Tibial nerve (tissue), 4 donors: ENCODE measurements at regions not wholly inside any gene's neighbourhood (a gene's known extent, or its start where the extent isn't known, plus 50 kb on each side); places are given as distances from the start of the nearest gene placed in this dataset.

Experiments
- DNase-seq, 2 donors: peaks; one replicate each; pipeline ENCODE4 v3.0.0-alpha.2; 2019; ENCODE audit warnings: low spot score in 2 of 2
- H3K27ac ChIP-seq, 4 donors: fragments of 200-600 bp; sonication (generic) in 3 of 4; one replicate each; pipeline ENCODE4 v1.5.1; 2017 to 2019; ENCODE audit warnings: mild to moderate bottlenecking in 1 of 4
- H3K27me3 ChIP-seq, 2 donors: fragments of 200-600 bp; sonication (generic) in 1 of 2; one replicate each; pipeline versions ENCODE4 v1.5.1 to v1.6.0; 2017 to 2019
- H3K36me3 ChIP-seq, 3 donors: fragments of 200-600 bp; sonication (generic); one replicate each; pipeline ENCODE4 v1.5.1; 2018 to 2019
- H3K4me1 ChIP-seq, 4 donors: fragments of 200-600 bp; sonication (generic) in 3 of 4; one replicate each; pipeline ENCODE4 v1.5.1; 2017 to 2019
- H3K4me3 ChIP-seq, 4 donors: fragments of 200-600 bp; sonication (generic) in 3 of 4; one replicate each; pipeline ENCODE4 v1.5.1; 2017 to 2019; ENCODE audit warnings: mild to moderate bottlenecking in 1 of 4, moderate library complexity in 1 of 4
- H3K9me3 ChIP-seq, 4 donors: fragments of 200-600 bp; sonication (generic) in 3 of 4; one replicate each; pipeline ENCODE4 v1.5.1; 2017 to 2019
- EP300 ChIP-seq, 2 donors: sonication (generic); formaldehyde crosslinking; IDR thresholded peaks; one replicate each; pipeline ENCODE4 v1.6.1; 2017; ENCODE audit warnings: antibody characterized with exemption in 2 of 2, mild to moderate bottlenecking in 1 of 2
- POLR2A ChIP-seq, 2 donors: fragments of 450-650 bp; IDR thresholded peaks; one replicate each; pipeline ENCODE4 v1.6.1; 2017; ENCODE audit warnings: antibody characterized with exemption in 2 of 2, mild to moderate bottlenecking in 2 of 2, moderate library complexity in 2 of 2
- WGBS, 2 donors: methylation state at CpG; one replicate each; pipeline ENCODE4 v1.1.5; 2018; 5-methylcytosine and 5-hydroxymethylcytosine counted together
- TF ChIP-seq, protein P1 (sequence below), 5 experiments: fragments of 200-600 bp in 3 of 5; fragments of 450-650 bp in 2 of 5; sonication (generic) in 3 of 5; IDR thresholded peaks; one replicate each; pipeline ENCODE4 v1.5.1; 2016 to 2019; ENCODE audit warnings: antibody characterized with exemption in 5 of 5, mild to moderate bottlenecking in 3 of 5, moderate library complexity in 2 of 5

DNA sequence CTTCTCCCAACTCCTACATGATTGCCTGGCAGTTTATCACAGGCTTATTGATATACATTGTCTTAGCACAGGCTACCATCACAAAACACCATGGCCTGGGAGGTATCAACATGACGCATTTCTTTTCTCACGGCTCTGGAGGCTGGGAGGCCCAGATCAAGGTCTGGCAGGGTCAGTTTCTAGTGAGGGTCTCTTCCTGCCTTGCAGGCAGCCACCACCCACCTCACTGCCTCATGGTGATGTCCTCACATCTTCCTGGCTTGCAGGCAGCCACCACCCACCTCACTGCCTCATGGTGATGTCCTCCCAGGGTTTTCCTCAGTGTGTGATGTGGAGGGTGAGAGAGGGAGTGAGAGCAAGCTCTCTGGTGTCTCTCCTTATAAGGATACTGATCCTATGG lies 599.3 kb upstream of the MKI67 start:
- H3K4me1 ChIP-seq = no peaks in the 10 kb centered on the region

DNA sequence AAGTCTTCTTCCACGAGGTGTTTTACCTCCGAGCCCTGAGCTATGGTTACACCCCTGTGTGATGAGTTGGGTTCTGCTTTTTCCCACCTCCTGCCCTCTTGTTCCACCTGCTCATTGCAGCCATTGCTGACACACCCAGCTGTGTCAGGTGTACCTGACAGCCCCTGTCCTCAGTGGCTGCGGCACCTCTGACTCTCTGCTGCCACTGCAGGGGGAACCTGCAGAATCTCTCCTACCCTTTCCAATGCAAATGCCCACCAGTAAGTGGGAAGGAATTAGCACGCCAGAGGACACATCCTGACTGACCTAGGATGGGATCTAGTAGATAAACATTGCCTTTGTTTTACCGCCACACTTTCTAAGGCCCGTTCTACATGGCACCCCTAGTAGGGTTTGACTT lies 600.9 kb upstream of the MKI67 start:
- DNase-seq = no peak
- WGBS, 2 donors = 70 to 78% methylated on average over 6 of the region's 6 CpGs
- TF ChIP-seq EP300 (IDR thresholded peaks at IDR 0.05) = no peak
- TF ChIP-seq, protein P1, sequence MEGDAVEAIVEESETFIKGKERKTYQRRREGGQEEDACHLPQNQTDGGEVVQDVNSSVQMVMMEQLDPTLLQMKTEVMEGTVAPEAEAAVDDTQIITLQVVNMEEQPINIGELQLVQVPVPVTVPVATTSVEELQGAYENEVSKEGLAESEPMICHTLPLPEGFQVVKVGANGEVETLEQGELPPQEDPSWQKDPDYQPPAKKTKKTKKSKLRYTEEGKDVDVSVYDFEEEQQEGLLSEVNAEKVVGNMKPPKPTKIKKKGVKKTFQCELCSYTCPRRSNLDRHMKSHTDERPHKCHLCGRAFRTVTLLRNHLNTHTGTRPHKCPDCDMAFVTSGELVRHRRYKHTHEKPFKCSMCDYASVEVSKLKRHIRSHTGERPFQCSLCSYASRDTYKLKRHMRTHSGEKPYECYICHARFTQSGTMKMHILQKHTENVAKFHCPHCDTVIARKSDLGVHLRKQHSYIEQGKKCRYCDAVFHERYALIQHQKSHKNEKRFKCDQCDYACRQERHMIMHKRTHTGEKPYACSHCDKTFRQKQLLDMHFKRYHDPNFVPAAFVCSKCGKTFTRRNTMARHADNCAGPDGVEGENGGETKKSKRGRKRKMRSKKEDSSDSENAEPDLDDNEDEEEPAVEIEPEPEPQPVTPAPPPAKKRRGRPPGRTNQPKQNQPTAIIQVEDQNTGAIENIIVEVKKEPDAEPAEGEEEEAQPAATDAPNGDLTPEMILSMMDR (IDR thresholded peaks at IDR 0.05) = no peak
- Histone ChIP-seq H3K4me3 (no peak overlapping the region), H3K27ac (no peak overlapping the region), H3K27me3 (no peaks in the 10 kb centered on the region), H3K9me3 (no peaks in the 10 kb centered on the region), H3K4me1 (no peaks in the 10 kb centered on the region), H3K36me3 (no peaks in the 10 kb centered on the region)

More for the DNA sequence above, 599.3 kb upstream of the MKI67 start:
- no peak for DNase-seq
- H3K27me3 ChIP-seq = no peaks in the 10 kb centered on the region
- H3K9me3 ChIP-seq = no peaks in the 10 kb centered on the region
- H3K4me3 ChIP-seq = no peak overlapping the region
- no peak overlapping the region for H3K27ac ChIP-seq
- WGBS, 2 donors = 83 to 88% methylated on average over 2 of the region's 2 CpGs
- TF ChIP-seq, protein P1 (IDR thresholded peaks at IDR 0.05) = no peak
- TF ChIP-seq POLR2A (IDR thresholded peaks at IDR 0.05) = no peak
- no peak for TF ChIP-seq EP300 (IDR thresholded peaks at IDR 0.05)
- H3K36me3 ChIP-seq = no peaks in the 10 kb centered on the region

GRCh38 chr10:128729910-128730420 lies 603.7 kb upstream of the MKI67 start:
- Histone ChIP-seq H3K36me3 (no peaks in the 10 kb centered on the region), H3K9me3 (no peaks in the 10 kb centered on the region), H3K4me1 (no peaks in the 10 kb centered on the region), H3K4me3 (no peak overlapping the region), H3K27ac (no peak overlapping the region), H3K27me3 (no peaks in the 10 kb centered on the region)
- WGBS, 2 donors = 73 to 90% methylated on average over 4 of the region's 4 CpGs
- TF ChIP-seq POLR2A (IDR thresholded peaks at IDR 0.05) (no peak), EP300 (IDR thresholded peaks at IDR 0.05) (no peak)
- TF ChIP-seq, protein P1 (IDR thresholded peaks at IDR 0.05) = no peak
- no peak for DNase-seq

GRCh38 chr10:128730922-128731321 lies 604.7 kb upstream of the MKI67 start:
- Histone ChIP-seq H3K36me3 (no peaks in the 10 kb centered on the region), H3K4me1 (no peaks in the 10 kb centered on the region), H3K27ac (no peak overlapping the region), H3K9me3 (no peaks in the 10 kb centered on the region), H3K4me3 (no peak overlapping the region), H3K27me3 (no peaks in the 10 kb centered on the region)
- TF ChIP-seq, protein P1 (IDR thresholded peaks at IDR 0.05) = no peak
- TF ChIP-seq POLR2A (IDR thresholded peaks at IDR 0.05) (no peak), EP300 (IDR thresholded peaks at IDR 0.05) (no peak)
- WGBS, 2 donors = 95% methylated on average over 13 of the region's 13 CpGs
- DNase-seq = no peak

GRCh38 chr10:128734161-128734560 lies 607.9 kb upstream of the MKI67 start:
- 91 to 93% methylated on average over 5 of the region's 5 CpGs for WGBS, 2 donors
- H3K4me3 ChIP-seq = no peak overlapping the region
- no peak for DNase-seq
- H3K27ac ChIP-seq = no peak overlapping the region
- TF ChIP-seq, protein P1 (IDR thresholded peaks at IDR 0.05) = no peak
- TF ChIP-seq EP300 (IDR thresholded peaks at IDR 0.05) = no peak
- TF ChIP-seq POLR2A (IDR thresholded peaks at IDR 0.05) = no peak
- no peaks in the 10 kb centered on the region for H3K9me3 ChIP-seq
- H3K36me3 ChIP-seq = no peaks in the 10 kb centered on the region
- H3K4me1 ChIP-seq = no peaks in the 10 kb centered on the region
- no peaks in the 10 kb centered on the region for H3K27me3 ChIP-seq
